Right lobe of liver (tissue), 6 donors: ENCODE measurements at regions not wholly inside any gene's neighbourhood (a gene's known extent, or its start where the extent isn't known, plus 50 kb on each side); places are given as distances from the start of the nearest gene placed in this dataset.

Source experiments
- ATAC-seq, 4 donors: fragments of 200-7000 bp; cut with Tn5 transposase; one replicate each; pipeline ENCODE4 v1.9.1; 2020; ENCODE audit warnings: mild to moderate bottlenecking in 4 of 4, moderate library complexity in 4 of 4
- DNase-seq, 3 donors: peaks; one replicate each; pipeline ENCODE4 v3.0.0-alpha.2; 2020
- H3K27ac ChIP-seq, 3 donors: fragments of 200-600 bp; one replicate each; pipeline ENCODE4 v1.8.0; 2022
- H3K27me3 ChIP-seq, 2 donors: fragments of 200-600 bp; one replicate each; pipeline ENCODE4 v1.8.0; 2022
- H3K36me3 ChIP-seq, 4 donors: fragments of 200-600 bp; sonication (generic) in 1 of 4; one replicate each; pipeline versions ENCODE4 v1.5.1 to v1.8.0; 2017 to 2022; ENCODE audit warnings: control low read depth in 1 of 4
- H3K4me1 ChIP-seq, 4 donors: fragments of 200-600 bp; sonication (generic) in 1 of 4; one replicate each; pipeline versions ENCODE4 v1.5.1 to v1.8.0; 2017 to 2022; ENCODE audit warnings: control low read depth in 1 of 4
- H3K4me3 ChIP-seq, 3 donors: fragments of 200-600 bp; one replicate each; pipeline ENCODE4 v1.8.0; 2022
- H3K9me3 ChIP-seq, 4 donors: fragments of 200-600 bp; sonication (generic) in 1 of 4; one replicate each; pipeline versions ENCODE4 v1.5.1 to v1.8.0; 2017 to 2022; ENCODE audit warnings: control low read depth in 1 of 4
- POLR2A ChIP-seq: fragments of 450-650 bp; IDR thresholded peaks from one replicate; pipeline ENCODE4 v1.6.1; 2017; ENCODE audit warnings: antibody characterized with exemption, mild to moderate bottlenecking
- WGBS: methylation state at CpG from one replicate; pipeline ENCODE4 v1.1.6; 2018; ENCODE audit warnings: low coverage, low lambda C conversion rate; ENCODE audit not compliant: insufficient coverage; ENCODE audit errors: missing lambda C conversion rate; 5-methylcytosine and 5-hydroxymethylcytosine counted together
- intact Hi-C, 2 donors: fragments of 100-400 bp; cut with DNase I; formaldehyde crosslinking; loops; one replicate each; pipeline versions ENCODE4 v1.11.2 to v1.14.1; 2022
- TF ChIP-seq, protein P1 (sequence below), 4 donors: fragments of 200-600 bp in 3 of 4; fragments of 450-650 bp in 1 of 4; IDR thresholded peaks; one replicate each; pipeline versions ENCODE4 v1.5.1 to v1.8.0; 2016 to 2022; ENCODE audit warnings: antibody characterized with exemption in 4 of 4, mild to moderate bottlenecking in 2 of 4
- donor health status: DM: no; HTN: yes; CAD: no.
- donor health status: DM: no; HTN: no; CAD: no.
- donor health status: DM: no; HTN: no; CAD: no.
- donor health status: DM: no; HTN: yes; CAD: no.
- donor health status: DM: no; HTN: yes; CAD: no.

DNA sequence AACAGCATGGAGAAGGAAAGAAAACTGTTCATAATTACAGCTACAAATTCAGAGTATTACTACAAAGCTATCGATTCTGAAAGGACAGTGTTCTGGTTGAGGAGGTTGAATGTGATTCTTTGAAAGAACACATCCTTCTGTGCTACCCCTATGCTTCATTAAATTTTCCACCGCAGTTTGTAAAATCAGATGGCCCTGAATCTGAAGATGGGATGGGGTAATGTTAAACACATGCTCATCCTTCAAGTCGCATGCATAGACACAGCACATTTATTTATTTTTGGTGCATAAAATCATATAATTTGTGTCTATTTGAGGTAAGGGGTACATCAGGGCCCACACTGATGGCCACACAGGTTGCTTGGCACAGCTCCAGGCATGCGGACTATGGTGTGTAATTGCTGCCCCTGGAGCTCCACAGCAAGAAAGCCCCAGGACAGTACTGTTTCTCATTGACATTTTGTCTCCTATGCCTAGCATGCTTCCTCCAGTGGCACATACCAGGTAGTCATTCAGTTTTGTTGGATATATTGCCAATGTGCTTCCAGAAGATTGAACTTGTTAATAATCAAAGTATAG is 238.8 kb upstream of the TANK start:
- Histone ChIP-seq H3K4me1 (no peaks in the 10 kb centered on the region), H3K27me3 (no peaks in the 10 kb centered on the region), H3K36me3 (no peaks in the 10 kb centered on the region), H3K9me3 (no peaks in the 10 kb centered on the region), H3K4me3 (no peak overlapping the region), H3K27ac (no peak overlapping the region)
- WGBS = 91% methylated on average over 3 of the region's 4 CpGs
- intact Hi-C loops = no loop called here
- TF ChIP-seq, protein P1, sequence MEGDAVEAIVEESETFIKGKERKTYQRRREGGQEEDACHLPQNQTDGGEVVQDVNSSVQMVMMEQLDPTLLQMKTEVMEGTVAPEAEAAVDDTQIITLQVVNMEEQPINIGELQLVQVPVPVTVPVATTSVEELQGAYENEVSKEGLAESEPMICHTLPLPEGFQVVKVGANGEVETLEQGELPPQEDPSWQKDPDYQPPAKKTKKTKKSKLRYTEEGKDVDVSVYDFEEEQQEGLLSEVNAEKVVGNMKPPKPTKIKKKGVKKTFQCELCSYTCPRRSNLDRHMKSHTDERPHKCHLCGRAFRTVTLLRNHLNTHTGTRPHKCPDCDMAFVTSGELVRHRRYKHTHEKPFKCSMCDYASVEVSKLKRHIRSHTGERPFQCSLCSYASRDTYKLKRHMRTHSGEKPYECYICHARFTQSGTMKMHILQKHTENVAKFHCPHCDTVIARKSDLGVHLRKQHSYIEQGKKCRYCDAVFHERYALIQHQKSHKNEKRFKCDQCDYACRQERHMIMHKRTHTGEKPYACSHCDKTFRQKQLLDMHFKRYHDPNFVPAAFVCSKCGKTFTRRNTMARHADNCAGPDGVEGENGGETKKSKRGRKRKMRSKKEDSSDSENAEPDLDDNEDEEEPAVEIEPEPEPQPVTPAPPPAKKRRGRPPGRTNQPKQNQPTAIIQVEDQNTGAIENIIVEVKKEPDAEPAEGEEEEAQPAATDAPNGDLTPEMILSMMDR (IDR thresholded peaks at IDR 0.05) = no peak
- no peak for TF ChIP-seq POLR2A
- DNase-seq (no peak), ATAC-seq (no peak)

DNA sequence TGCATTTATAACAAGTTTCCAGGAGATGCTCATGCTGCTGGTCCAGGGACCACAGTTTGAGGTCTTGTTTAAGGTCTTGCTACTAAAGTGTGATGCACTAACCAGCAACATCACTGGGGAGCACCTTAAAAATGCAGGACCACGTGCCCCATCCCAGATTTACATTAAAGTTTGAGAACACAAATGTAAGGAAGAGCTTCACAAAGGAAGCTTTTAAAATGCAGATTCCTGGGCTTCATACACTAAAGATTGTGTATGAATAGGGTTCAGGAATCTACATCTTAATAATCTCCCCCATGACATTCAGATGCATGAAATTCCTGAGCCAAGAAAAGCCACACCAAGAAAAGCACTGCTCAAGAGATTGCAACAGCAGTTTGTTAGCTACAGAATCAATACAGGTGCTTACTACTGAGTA is 235.3 kb upstream of the TANK start:
- no peak for ATAC-seq
- 0% methylated on average over 1 of the region's 1 CpG for WGBS
- H3K27me3 ChIP-seq = no peaks in the 10 kb centered on the region
- H3K4me3 ChIP-seq = no peak overlapping the region
- DNase-seq = no peak
- no peak for TF ChIP-seq POLR2A
- TF ChIP-seq, protein P1 (IDR thresholded peaks at IDR 0.05) = no peak
- no peaks in the 10 kb centered on the region for H3K9me3 ChIP-seq
- no peaks in the 10 kb centered on the region for H3K36me3 ChIP-seq
- H3K27ac ChIP-seq = no peak overlapping the region
- intact Hi-C loops = no loop called here
- H3K4me1 ChIP-seq = no peaks in the 10 kb centered on the region

DNA sequence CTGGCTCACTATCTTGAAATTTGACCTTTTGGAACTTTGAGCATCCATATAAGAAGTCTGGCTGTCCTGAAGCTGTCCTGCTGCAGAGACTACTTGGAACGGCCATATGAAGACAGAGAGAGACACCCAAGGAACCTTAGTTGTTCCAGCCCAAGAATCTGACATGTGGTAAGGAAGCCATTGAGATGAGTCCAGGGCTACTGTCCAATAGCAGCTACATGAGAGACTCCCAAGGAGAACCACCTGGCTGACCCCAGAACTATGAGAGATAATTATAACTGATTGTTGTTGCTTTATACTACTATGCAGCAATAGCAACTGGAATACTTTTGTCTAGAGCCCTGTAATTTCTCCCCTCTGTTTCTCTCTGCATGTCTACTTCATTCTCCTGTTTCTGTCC is 234.3 kb upstream of the TANK start:
- intact Hi-C loops = no loop called here
- TF ChIP-seq, protein P1 (IDR thresholded peaks at IDR 0.05) = no peak
- no peak for TF ChIP-seq POLR2A
- no peaks in the 10 kb centered on the region for H3K36me3 ChIP-seq

DNA sequence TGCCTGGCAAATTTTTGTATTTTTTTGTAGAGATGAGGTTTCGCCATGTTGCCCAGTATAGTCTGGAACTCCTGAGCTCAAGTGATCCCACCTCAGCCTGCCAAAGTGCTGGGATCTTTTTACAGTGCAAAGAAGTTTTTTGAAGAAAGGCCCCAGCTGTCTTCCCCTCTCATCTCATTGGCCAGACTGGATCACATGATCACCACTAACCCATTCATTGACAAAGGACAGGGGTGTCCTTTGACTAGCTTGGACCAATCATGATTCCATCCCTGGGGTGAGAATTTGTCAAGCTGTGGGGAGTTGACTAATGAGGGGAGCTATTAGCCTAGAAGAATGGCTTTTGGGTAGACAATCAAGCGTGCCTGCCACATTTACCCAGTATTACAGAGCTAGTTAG is 232.9 kb upstream of the TANK start:
- H3K27me3 ChIP-seq = no peaks in the 10 kb centered on the region
- no peaks in the 10 kb centered on the region for H3K9me3 ChIP-seq
- DNase-seq = no peak
- intact Hi-C loops = no loop called here
- no peaks in the 10 kb centered on the region for H3K4me1 ChIP-seq
- H3K36me3 ChIP-seq = no peaks in the 10 kb centered on the region
- TF ChIP-seq, protein P1 (IDR thresholded peaks at IDR 0.05) = no peak
- TF ChIP-seq POLR2A = no peak
- no peak overlapping the region for H3K4me3 ChIP-seq
- WGBS = 85% methylated on average over 1 of the region's 2 CpGs
- ATAC-seq = no peak
- no peak overlapping the region for H3K27ac ChIP-seq

More for the DNA sequence above, 234.3 kb upstream of the TANK start:
- Histone ChIP-seq H3K9me3 (no peaks in the 10 kb centered on the region), H3K27ac (no peak overlapping the region), H3K4me1 (no peaks in the 10 kb centered on the region), H3K4me3 (no peak overlapping the region), H3K27me3 (no peaks in the 10 kb centered on the region)
- DNase-seq (no peak), ATAC-seq (no peak)
- whole genome bisulfite sequencing = 100% methylated on average over 1 of the region's 1 CpG

DNA sequence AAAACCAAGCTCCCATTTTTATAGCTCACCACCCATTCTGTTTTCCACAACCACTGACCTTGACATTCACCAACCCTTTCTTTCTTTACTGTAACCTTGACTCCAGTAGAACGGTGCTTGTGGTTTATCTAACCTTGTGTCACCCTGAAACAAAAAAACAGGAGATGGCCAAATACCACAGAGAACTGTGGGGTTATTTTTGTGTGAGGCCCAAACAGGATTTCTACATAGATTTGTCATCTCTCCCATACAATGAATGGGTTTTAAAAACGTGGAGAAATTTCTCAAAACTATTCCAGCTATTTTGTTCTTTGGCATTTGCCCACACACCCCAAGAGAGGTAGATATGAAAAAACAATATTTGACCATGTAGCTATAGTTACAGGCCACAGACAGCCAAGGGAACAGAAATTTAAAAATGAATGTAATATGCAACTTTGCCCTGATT is 231.3 kb upstream of the TANK start:
- Histone ChIP-seq H3K4me1 (no peaks in the 10 kb centered on the region), H3K27me3 (no peaks in the 10 kb centered on the region), H3K9me3 (no peaks in the 10 kb centered on the region), H3K4me3 (no peak overlapping the region), H3K36me3 (no peaks in the 10 kb centered on the region), H3K27ac (no peak overlapping the region)
- ATAC-seq = no peak
- intact Hi-C loops = no loop called here
- WGBS = 11% methylated on average over 2 of the region's 2 CpGs
- TF ChIP-seq, protein P1 (IDR thresholded peaks at IDR 0.05) = no peak
- no peak for TF ChIP-seq POLR2A
- no peak for DNase-seq
